Fibroblast of upper back skin (primary cell): ENCODE measurements at regions not wholly inside any gene's neighbourhood (a gene's known extent, or its start where the extent isn't known, plus 50 kb on each side); places are given as distances from the start of the nearest gene placed in this dataset.
"Not testable (repeated sequence)": the region's sequence is repeated elsewhere in the genome, so short reads cannot be mapped to it uniquely, and the experiment has no call there.

Experiments used
- DNase-seq: peaks from one replicate; pipeline ENCODE4 v3.0.0-alpha.2; 2013

DNA sequence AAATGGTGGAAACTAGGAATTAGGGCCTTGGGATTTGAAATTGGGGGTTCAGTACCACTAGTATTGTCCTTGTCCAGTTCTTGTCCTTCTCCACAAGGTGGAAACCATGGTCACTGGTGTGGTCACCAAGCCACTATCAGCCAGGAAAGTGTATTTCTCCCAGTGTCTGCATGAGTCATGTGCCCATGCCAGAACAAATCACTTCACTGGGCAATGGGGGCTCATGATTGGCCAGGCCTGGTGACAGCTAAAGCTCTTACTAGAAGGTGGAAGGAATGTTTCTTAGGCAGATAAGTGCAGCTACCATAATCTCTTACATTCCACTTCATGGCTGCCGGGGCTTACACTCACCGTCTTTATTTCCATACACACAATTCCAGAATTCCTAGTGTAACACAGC is 124.8 kb upstream of the TACR1 start:
- DNase-seq, result no peak

- DNase-seq, result no peak
Observed at GRCh38 chr2:75321599-75321922, 122.2 kb upstream of the TACR1 start.

DNA sequence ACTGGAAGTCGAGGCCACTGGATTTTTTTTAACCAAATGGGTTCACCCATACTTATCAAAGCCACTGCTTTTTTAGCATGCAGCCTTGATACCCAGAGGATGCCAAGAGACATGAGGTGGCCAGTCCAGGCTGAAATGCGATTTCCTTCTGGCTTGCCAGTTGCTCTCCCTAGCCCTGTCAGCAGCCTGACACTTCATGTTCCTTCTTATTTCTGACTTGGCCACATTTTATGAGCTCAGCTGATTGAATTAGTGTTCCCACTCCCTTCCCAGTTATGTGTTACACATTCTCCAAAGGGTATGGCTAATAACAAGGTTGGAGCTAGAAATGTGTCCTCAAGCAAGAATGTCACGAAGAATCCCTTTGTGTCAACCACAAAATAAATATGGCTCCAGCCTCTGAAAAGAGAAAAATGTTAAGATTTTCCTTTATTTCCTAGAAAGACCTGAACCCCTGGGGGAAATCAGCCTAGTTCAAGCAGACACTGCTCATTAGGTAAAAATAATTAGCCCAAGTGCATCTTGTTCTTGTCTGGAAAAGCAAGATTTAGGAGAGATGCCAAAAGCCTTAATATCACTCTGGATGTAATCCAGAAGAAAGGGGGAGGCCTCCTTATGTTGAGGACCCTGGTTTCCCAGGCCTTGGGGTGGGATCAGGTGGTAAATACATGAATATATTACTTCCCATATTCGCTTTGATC is 121.7 kb upstream of the TACR1 start:
- no peak for DNase-seq

DNA sequence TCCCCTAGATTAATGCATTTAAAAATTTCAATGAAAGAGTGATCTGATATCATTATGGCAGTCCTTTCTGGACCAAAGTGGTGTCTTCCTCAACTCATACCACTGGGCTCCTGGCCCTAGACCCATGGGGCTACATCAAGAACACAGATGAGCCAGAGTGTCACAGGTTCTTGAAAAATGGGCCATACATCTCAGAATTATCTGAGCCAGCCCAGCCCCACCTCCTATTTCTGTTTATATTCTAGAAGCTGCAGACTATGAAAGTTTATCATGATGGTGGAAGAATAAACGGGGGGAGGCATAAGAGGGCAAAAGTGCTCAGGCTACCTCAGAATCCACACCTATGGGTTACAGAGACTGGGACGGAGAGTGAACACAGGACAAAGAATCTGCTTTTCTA is 120.6 kb upstream of the TACR1 start:
- DNase-seq, result no peak

DNA sequence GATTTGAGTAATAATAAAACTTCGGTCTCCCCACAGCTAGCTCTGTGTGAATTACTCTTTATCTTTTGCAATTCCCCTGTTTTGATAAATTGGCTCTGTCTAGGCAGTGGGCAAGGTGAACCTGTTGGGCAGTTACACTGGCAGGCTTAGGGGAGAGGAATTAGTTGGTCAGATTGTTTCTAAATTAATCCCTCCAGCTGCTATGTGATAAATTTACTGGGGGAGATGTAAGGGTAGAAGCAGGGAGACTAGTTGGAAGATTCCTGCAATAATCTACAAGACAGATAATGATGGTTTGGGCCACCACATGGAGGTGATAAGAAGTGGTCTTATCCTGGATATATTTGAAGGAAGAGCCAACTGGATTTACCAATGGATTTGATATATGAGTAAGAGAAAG is 118.5 kb upstream of the TACR1 start:
- no peak for DNase-seq

DNA sequence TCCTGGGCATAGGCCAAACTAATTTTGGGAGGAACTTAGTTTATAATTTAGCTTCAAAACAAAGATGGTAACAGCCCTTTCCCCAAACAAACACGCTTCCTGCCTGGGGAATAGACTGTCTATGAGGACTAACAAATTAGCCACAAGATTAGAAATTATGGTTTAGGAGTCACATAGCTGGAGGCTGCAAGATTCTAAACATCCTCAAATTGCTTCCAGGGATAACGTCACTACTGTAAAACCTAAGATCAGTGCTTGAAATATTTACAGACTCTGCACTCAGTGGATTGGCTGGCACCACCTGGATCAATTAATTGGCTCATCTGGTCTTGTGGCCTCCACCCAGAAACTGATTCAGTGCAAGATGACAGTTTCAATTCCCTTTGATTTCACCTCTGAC is 118.0 kb upstream of the TACR1 start:
- DNase-seq, result no peak

DNA sequence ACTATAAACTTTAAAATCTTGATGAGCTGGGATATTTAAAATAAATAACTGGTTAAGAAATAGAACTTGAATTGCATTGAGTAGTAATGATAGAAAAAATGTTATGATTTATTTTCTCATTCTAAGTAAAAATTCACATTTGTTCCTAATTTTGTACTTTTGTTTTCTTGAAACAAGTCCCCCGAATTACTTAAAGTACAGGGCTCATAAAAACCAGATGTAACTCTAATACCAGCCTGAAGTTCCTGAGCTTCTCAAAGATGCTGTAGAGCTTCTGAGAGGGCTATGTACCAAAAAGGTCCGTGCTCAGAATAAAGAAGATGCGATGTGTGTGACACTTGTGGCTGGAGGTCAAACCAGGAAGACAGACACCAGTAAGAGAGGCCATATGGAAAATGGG is 116.1 kb upstream of the TACR1 start:
- DNase-seq, result no peak

- DNase-seq, result no peak
Observed at GRCh38 chr2:75311993-75312392, 112.7 kb upstream of the TACR1 start.

DNA sequence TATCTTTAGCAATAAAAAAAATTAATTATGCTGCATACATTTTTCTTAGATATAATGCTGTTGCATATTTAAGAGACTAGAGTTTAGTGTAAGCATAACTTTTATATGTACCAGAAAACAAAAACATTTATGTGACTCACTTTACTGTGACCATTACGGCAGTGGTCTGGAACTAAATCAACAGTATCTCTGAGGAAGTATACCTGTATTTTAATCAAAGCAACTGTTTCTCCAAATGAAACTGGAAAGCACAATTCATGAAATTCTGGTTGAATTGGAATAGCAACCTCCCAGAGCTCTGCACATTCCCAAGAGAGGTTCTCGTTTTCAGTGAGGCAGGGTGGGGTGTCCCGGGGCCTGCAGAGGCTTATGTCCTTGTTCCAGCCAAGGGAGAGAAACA is 112.2 kb upstream of the TACR1 start:
- DNase-seq, result no peak

DNA sequence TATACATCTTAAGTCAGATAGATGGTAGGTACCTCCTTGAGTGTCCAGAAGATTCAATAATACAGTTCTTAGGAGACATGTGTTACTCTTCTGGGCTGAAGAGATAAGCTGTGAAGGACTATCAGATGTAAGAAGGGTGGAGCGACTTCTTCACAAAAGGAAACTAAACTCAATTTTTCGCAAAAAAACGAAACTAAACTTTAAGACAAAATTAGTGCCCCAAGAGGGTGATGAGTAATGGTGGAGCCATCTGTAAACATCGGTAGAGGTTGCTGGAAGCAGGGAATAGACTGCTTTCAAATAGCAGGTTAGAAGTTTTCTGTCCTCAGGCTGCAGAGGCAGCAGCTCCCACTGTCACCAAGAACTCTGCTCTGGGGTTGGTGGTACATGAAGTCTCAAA is 111.6 kb upstream of the TACR1 start:
- no peak for DNase-seq

- DNase-seq, result no peak
Observed at GRCh38 chr2:75309596-75310463, 110.5 kb upstream of the TACR1 start.

DNA sequence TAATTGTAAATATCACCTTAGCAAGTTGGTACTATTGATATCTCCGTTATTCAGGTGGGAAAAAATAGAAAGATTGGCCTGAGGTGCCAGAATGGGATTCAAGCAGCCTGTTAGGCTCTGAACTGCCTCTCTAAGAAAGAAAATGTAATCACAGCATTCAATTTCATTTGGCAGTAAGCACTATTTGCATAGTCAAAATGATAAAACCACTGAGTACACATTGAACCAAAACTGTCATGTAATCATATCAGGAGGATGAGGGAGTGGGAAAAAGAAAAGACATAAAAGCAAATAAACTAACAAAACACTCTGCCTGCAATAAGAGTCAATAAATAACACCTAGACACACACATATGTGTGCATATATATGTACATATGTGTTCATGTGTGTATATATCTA is 103.9 kb upstream of the TACR1 start:
- DNase-seq, result no peak

DNA sequence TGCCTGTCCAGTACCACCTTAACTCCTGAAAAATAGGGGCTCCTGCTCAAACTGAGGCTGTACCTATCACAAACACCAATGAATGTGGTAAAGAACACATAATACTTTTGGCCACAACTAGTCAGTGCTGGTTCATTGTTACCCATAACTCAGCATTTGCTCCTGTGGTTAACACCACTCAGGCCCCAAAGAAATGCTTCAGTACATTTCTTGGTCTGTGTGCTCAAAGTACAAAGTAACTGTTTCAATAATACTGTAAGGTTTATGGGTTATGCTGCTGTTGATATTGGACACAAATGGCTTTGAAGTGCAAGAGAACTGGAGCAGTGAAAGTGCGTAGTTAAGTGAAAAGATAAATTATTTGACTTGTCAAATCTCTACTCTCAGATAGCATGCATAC is 95.0 kb upstream of the TACR1 start:
- DNase-seq, result no peak

GRCh38 chr2:75292826-75293225 is 93.5 kb upstream of the TACR1 start:
- DNase-seq, result peak; percentile 75

DNA sequence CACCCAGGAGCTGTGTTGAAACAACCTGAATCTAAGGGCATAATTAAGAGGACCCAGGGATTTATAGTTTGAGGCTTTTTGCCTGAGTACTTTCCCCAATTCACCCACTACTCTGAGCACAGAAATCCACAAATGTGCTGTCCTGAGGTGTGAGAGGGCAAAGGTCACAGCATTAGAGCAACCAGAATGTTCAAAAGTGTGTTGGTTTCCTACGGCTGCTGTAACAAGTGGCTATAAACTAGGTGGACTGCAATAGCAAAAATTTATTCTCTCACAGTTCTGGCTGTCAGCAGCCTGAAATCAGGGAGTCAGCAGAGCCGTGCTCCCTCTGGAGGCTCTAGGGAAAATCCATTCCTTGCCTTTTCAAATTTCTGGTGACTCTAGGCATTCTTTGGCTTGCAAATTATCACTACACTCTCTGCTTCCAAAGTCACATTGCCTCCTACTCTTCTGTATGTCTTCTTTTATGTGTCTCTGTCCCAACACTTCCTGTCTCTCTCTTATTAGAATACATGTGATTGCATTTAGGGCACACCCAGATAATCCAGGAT is 91.4 kb upstream of the TACR1 start:
- peak; percentile 43 for DNase-seq

GRCh38 chr2:75289771-75290170 is 90.5 kb upstream of the TACR1 start:
- DNase-seq, result peak; percentile 22

GRCh38 chr2:75289178-75289577 is 89.9 kb upstream of the TACR1 start:
- DNase-seq, result not testable (repeated sequence)

DNA sequence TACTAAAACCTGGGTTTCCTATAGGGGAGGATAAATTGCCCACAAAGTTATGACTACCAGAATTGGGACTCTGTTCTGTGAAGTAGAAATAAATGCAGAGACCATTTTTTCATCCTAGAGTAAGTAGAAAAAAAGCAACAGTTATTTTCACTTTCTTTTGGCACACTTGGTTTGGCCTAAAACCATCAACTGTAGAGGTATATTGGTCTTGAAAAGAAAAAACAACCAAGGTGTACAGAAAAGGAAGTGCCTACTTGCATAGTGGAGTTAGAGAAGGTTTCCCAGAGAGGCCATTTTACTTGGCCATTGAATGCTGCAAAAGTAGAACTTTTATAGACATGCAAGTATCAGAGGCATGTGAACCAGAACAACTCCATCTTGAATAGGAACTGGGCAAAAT is 89.4 kb upstream of the TACR1 start:
- DNase-seq, result no peak

DNA sequence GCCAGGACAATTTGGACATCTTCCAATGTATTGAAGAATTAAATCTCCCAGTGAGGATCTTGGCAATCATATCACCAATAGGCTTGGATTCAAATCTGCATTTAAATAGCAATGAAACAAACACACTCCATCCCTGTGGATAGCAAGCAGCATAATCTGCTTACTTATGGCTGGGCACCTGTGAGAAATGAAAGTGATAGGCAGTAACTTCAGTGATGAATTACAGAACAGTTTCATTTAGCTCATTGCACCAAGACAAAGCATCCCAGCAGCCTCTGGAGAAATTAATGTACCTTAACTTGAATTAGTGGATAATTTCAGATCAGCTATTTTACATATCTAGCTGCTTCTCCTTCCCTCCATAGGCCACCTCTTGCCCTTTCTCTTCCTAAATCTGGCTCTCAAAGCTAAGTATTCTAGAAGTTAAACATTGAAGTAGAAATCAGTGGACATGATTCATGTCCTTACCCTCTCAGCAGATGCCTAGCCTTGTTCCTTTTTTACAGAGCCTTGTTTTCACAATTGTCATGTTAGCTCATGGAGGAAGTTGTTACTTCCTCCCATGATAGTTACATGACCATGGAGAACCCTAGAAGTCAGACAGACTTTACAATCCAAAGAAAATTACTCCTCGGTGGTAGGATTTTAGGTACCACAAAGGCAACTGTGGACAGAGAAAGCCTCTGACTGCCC is 88.5 kb upstream of the TACR1 start:
- no peak for DNase-seq

DNA sequence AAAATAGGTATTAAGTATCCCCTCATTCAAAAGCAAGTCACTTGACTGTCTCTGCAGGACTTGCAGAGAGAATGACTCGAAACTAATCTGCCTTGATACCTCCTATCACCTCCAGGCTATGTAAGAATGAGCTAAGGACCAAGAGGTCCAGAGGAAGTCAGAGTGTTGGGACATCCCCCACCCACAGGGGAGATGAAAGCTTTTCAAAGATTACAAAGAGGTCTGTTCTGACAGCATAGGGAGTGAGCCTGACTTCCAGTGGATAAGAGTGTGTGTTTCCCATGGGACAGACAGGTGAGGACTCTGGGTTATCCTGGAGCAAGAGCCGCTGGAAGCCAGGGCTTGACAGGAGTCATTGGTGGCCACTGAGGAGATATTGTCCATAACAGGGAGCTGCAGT is 85.0 kb upstream of the TACR1 start:
- DNase-seq, result no peak

DNA sequence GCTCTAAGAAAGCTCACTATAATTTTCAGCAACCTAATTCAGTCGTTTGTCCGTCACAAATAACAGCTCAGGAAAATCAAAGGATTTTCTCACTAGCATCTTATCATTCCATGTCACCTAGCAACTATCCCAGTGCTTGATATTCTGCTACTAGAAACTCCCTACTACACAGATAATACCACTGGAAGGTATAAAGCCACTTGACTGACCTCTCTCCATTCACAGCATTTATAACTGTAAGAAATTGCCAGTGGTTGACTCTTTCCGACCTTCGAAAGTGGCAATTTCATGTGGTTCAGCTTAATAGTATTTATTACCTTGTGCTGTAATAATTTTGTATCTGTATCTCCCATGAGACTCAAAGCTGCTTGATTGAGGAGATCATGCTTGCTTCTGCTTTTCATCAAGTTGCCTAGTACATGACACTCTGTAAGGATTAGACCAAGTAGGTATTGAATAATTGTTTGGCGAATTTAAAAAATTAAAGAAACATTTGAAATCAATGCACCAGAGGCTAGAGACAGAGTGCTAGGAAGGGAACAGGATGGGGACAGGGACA is 79.6 kb upstream of the TACR1 start:
- no peak for DNase-seq

GRCh38 chr2:75278314-75278713 is 79.0 kb upstream of the TACR1 start:
- DNase-seq, result no peak

DNA sequence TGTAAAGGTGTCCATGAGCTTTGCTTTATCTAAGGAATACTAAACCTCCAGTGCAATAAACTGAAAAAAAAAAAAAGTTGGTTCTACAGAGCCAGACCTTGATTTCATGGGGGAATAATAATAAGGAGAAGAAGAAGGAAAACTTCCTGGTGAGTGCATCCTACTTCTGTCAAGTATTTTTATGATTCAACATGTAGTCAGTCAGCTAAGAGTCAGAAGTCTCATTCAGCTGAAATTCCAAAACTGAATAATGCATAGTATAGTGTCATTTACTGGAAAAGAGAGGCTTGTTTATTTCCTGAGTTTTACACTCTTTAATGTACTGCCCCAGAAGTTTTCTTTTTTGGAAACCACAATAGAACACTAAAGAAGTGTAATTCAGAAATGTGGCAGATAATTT is 77.8 kb upstream of the TACR1 start:
- DNase-seq, result peak; percentile 69
